MM.1S (cell line): ENCODE measurements at regions not wholly inside any gene's neighbourhood (a gene's known extent, or its start where the extent isn't known, plus 50 kb on each side); places are given as distances from the start of the nearest gene placed in this dataset.

ENCODE experiments used
- DNase-seq: peaks from one replicate; pipeline ENCODE4 v3.0.0-alpha.2; 2015
- H2AFZ ChIP-seq: fragments of 300-600 bp; sonication (generic); 2 replicates; pipeline ENCODE4 v1.6.0; 2016; ENCODE audit warnings: antibody characterized with exemption, low read length
- H3F3A ChIP-seq: fragments of 300-600 bp; sonication (generic); 2 replicates; pipeline ENCODE4 v1.6.1; 2016; ENCODE audit warnings: mild to moderate bottlenecking, antibody characterized with exemption, low read length, moderate library complexity, mixed read lengths; ENCODE audit not compliant: insufficient read depth
- H3K27ac ChIP-seq: fragments of 300-600 bp; sonication (generic); 2 replicates; pipeline ENCODE4 v1.5.1; 2016; ENCODE audit warnings: mild to moderate bottlenecking, low read length
- H3K27me3 ChIP-seq: fragments of 300-600 bp; sonication (generic); replicated peaks from 2 replicates; pipeline ENCODE4 v1.6.0; 2016; ENCODE audit warnings: low read length; ENCODE audit not compliant: insufficient read depth
- H3K36me3 ChIP-seq: fragments of 300-600 bp; sonication (generic); replicated peaks from 2 replicates; pipeline ENCODE4 v1.6.1; 2016; ENCODE audit warnings: mild to moderate bottlenecking, low read length, mixed read lengths; ENCODE audit not compliant: insufficient read depth
- H3K4me1 ChIP-seq: fragments of 300-600 bp; sonication (generic); 2 replicates; pipeline ENCODE4 v1.6.1; 2016; ENCODE audit warnings: low read length, mixed read lengths
- H3K4me2 ChIP-seq: fragments of 300-600 bp; sonication (generic); 2 replicates; pipeline ENCODE4 v1.6.0; 2016; ENCODE audit warnings: low read depth, low read length
- H3K4me3 ChIP-seq: fragments of 300-600 bp; sonication (generic); 2 replicates; pipeline ENCODE4 v1.5.1; 2016; ENCODE audit warnings: low read length, mixed read lengths
- H3K79me2 ChIP-seq: fragments of 300-600 bp; sonication (generic); 2 replicates; pipeline ENCODE4 v1.6.1; 2016; ENCODE audit warnings: mixed run types, low read length, mixed read lengths
- H3K9ac ChIP-seq: fragments of 300-600 bp; sonication (generic); 2 replicates; pipeline ENCODE4 v1.6.1; 2016; ENCODE audit warnings: low read length, mixed read lengths
- H3K9me2 ChIP-seq: fragments of 300-600 bp; sonication (generic); replicated peaks from 2 replicates; pipeline ENCODE4 v1.6.1; 2016; ENCODE audit warnings: mild to moderate bottlenecking, low read length, mixed read lengths; ENCODE audit not compliant: insufficient read depth
- H3K9me3 ChIP-seq: fragments of 300-600 bp; sonication (generic); replicated peaks from 2 replicates; pipeline ENCODE4 v1.6.1; 2016; ENCODE audit warnings: mild to moderate bottlenecking, low read length, mixed read lengths; ENCODE audit not compliant: insufficient read depth
- H4K20me1 ChIP-seq: fragments of 300-600 bp; sonication (generic); 2 replicates; pipeline ENCODE4 v1.6.1; 2016; ENCODE audit warnings: mild to moderate bottlenecking, low read length, moderate library complexity, mixed read lengths; ENCODE audit not compliant: insufficient read depth
- EZH2 ChIP-seq: fragments of 300-600 bp; sonication (generic); optimal IDR thresholded peaks from 2 replicates; pipeline ENCODE3; 2017; ENCODE audit warnings: low read depth, mild to moderate bottlenecking, antibody characterized with exemption, low read length, mixed read lengths
- EZH2phosphoT487 ChIP-seq: fragments of 300-600 bp; sonication (generic); IDR thresholded peaks from 2 replicates; pipeline ENCODE4 v1.6.1; 2018; ENCODE audit warnings: antibody characterized with exemption, low read length
- TF ChIP-seq, protein P1 (sequence below): fragments of 300-600 bp; sonication (generic); IDR thresholded peaks from 2 replicates; pipeline ENCODE4 v1.5.1; 2016; ENCODE audit warnings: antibody characterized with exemption, low read length, mixed read lengths

DNA sequence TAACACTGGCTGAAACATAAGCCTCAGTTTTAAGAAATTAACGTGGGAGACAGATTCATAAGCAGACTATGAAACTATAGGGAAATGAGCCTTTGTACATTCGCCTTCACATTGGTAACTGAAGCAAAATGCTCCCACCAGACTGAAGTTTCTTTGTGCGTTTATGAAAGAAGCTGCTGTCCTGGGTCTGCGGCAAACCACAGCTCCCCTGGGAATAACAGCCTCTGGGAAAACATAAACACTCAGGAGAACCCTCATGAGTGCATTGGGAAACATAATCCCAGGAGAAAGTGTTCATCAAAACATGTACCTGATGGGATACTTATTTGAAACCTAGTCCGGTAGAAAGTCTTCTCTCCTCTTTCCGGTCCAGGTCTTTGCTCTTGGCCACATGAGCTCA lies 193.1 kb upstream of the LARGE1 start:
- no peaks in the 10 kb centered on the region for H3F3A ChIP-seq
- no peak overlapping the region for H3K9ac ChIP-seq
- no peak overlapping the region for H3K4me2 ChIP-seq
- no peaks in the 10 kb centered on the region for H3K9me2 ChIP-seq
- H3K27ac ChIP-seq: no peak overlapping the region
- H3K9me3 ChIP-seq: no peaks in the 10 kb centered on the region
- H4K20me1 ChIP-seq: no peaks in the 10 kb centered on the region
- no peaks in the 10 kb centered on the region for H3K79me2 ChIP-seq
- H2AFZ ChIP-seq: no peak overlapping the region
- no peak for DNase-seq
- H3K27me3 ChIP-seq: no peaks in the 10 kb centered on the region
- H3K4me1 ChIP-seq: no peaks in the 10 kb centered on the region
- H3K4me3 ChIP-seq: no peak overlapping the region
- no peaks in the 10 kb centered on the region for H3K36me3 ChIP-seq
- TF ChIP-seq, protein P1, sequence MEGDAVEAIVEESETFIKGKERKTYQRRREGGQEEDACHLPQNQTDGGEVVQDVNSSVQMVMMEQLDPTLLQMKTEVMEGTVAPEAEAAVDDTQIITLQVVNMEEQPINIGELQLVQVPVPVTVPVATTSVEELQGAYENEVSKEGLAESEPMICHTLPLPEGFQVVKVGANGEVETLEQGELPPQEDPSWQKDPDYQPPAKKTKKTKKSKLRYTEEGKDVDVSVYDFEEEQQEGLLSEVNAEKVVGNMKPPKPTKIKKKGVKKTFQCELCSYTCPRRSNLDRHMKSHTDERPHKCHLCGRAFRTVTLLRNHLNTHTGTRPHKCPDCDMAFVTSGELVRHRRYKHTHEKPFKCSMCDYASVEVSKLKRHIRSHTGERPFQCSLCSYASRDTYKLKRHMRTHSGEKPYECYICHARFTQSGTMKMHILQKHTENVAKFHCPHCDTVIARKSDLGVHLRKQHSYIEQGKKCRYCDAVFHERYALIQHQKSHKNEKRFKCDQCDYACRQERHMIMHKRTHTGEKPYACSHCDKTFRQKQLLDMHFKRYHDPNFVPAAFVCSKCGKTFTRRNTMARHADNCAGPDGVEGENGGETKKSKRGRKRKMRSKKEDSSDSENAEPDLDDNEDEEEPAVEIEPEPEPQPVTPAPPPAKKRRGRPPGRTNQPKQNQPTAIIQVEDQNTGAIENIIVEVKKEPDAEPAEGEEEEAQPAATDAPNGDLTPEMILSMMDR: no peak
- no peak for TF ChIP-seq EZH2
- no peak for TF ChIP-seq EZH2phosphoT487

DNA sequence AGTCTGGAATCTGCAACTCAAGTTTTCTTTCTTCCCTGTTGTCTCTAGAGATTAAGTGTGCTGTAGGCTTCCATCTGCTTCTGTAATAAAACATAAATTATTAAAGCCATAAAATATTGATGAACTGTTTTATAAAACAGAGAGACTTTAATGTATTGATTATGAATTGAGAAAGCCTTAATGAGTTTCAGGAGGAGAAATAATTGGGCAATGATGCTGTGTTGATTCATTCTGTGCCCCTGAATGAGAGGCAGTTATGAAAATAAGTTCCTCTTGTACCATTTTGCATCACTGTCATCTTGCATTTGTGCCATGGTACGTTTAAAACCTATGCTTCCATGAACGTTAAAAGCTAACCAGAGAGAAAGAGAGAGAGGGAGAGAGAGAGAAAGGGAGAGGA lies 194.1 kb upstream of the LARGE1 start:
- TF ChIP-seq EZH2phosphoT487 (no peak), EZH2 (no peak)
- TF ChIP-seq, protein P1: no peak
- DNase-seq: no peak
- Histone ChIP-seq H3K27ac (no peak overlapping the region), H3K36me3 (no peaks in the 10 kb centered on the region), H3F3A (no peaks in the 10 kb centered on the region), H3K9ac (no peak overlapping the region), H2AFZ (no peak overlapping the region), H3K27me3 (no peaks in the 10 kb centered on the region), H4K20me1 (no peaks in the 10 kb centered on the region), H3K9me3 (no peaks in the 10 kb centered on the region), H3K9me2 (no peaks in the 10 kb centered on the region), H3K79me2 (no peaks in the 10 kb centered on the region), H3K4me3 (no peak overlapping the region), H3K4me2 (no peak overlapping the region), H3K4me1 (no peaks in the 10 kb centered on the region)

DNA sequence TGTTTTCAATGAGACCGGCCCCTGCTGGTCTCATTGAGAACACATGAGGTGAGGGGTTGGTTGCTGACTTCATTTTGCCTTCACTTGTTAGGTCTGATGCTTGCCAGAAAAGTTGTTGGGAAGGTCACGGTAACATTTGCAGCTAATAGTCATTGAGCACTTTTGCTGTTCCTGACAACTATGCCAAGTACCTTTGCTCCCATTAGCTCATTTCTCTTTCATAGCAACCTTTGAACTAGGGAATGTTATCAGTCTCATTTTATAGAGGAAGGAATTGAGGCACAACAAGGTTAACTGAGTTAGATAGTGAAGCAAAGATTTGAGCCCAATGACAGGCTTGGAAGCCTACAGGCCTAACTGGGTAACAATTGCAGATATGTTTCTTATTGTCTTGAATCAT lies 195.4 kb upstream of the LARGE1 start:
- no peaks in the 10 kb centered on the region for H3K79me2 ChIP-seq
- H3K36me3 ChIP-seq: no peaks in the 10 kb centered on the region
- no peak overlapping the region for H3K4me2 ChIP-seq
- H3F3A ChIP-seq: no peaks in the 10 kb centered on the region
- DNase-seq: no peak
- no peaks in the 10 kb centered on the region for H3K9me3 ChIP-seq
- H4K20me1 ChIP-seq: no peaks in the 10 kb centered on the region
- no peak for TF ChIP-seq EZH2
- no peak for TF ChIP-seq EZH2phosphoT487
- TF ChIP-seq, protein P1: no peak
- H3K4me3 ChIP-seq: no peak overlapping the region
- no peaks in the 10 kb centered on the region for H3K9me2 ChIP-seq
- H3K9ac ChIP-seq: no peak overlapping the region
- no peak overlapping the region for H2AFZ ChIP-seq
- H3K4me1 ChIP-seq: no peaks in the 10 kb centered on the region
- no peaks in the 10 kb centered on the region for H3K27me3 ChIP-seq
- no peak overlapping the region for H3K27ac ChIP-seq
